HEK293T (cell line): ENCODE measurements at regions not wholly inside any gene's neighbourhood (a gene's known extent, or its start where the extent isn't known, plus 50 kb on each side); places are given as distances from the start of the nearest gene placed in this dataset.

ENCODE experiments used
- ARNT ChIP-seq: fragments of 450-650 bp; IDR thresholded peaks from 2 replicates; pipeline ENCODE4 v1.6.1; 2017; ENCODE audit warnings: mild to moderate bottlenecking
- ELF4 ChIP-seq: fragments of 450-650 bp; IDR thresholded peaks from 2 replicates; pipeline ENCODE4 v1.6.1; 2017; ENCODE audit warnings: antibody characterized with exemption
- FOXK2 ChIP-seq: fragments of 450-650 bp; IDR thresholded peaks from 2 replicates; pipeline ENCODE4 v1.6.1; 2016; ENCODE audit warnings: mild to moderate bottlenecking
- FOXM1 ChIP-seq: fragments of 450-650 bp; IDR thresholded peaks from 2 replicates; pipeline ENCODE4 v1.6.1; 2017; ENCODE audit warnings: mild to moderate bottlenecking, borderline replicate concordance
- HDGF ChIP-seq: fragments of 450-650 bp; IDR thresholded peaks from 2 replicates; pipeline ENCODE4 v1.6.1; 2017; ENCODE audit warnings: antibody characterized with exemption, borderline replicate concordance
- L3MBTL2 ChIP-seq: fragments of 450-650 bp; conservative IDR thresholded peaks from 2 replicates; pipeline ENCODE4 v1.6.1; 2016; ENCODE audit warnings: mild to moderate bottlenecking
- SP1 ChIP-seq: fragments of 450-650 bp; IDR thresholded peaks from 2 replicates; pipeline ENCODE4 v1.6.1; 2017
- SUZ12 ChIP-seq: fragments of 450-650 bp; IDR thresholded peaks from 2 replicates; pipeline ENCODE4 v1.6.1; 2016; ENCODE audit warnings: mild to moderate bottlenecking
- TARDBP ChIP-seq: fragments of 450-650 bp; IDR thresholded peaks from 2 replicates; pipeline ENCODE4 v1.6.1; 2016
- ZNF384 ChIP-seq: fragments of 450-650 bp; IDR thresholded peaks from 2 replicates; pipeline ENCODE4 v1.6.1; 2016

DNA sequence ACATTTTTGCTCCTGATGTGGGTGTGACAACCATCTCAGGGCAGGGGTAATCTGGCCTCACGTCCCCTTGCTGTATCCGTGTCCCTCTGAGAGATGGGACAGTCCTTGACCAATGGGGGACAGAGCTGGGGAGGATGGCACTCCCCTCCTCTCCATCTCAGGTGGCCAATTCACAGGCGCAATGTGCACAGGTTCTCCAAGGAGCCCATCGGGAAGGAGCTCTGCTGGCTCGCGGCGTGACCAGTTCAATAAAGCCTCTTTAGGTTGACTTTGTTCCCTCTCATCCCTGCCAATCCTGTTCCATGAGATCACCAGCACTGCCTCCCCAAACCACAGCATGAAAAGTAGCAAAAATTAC lies 196.3 kb upstream of the SLC24A3 start:
- no peak for TF ChIP-seq L3MBTL2
- TF ChIP-seq TARDBP = no peak
- no peak for TF ChIP-seq FOXK2
- TF ChIP-seq SP1 = no peak
- no peak for TF ChIP-seq ELF4
- no peak for TF ChIP-seq ZNF384
- no peak for TF ChIP-seq SUZ12
- TF ChIP-seq FOXM1 = no peak
- TF ChIP-seq HDGF = no peak
- TF ChIP-seq ARNT = no peak
